K562 (cell line): ENCODE measurements at regions not wholly inside any gene's neighbourhood (a gene's known extent, or its start where the extent isn't known, plus 50 kb on each side); places are given as distances from the start of the nearest gene placed in this dataset.

ENCODE experiments used
- ATAC-seq: fragments of 200-7000 bp; cut with Tn5 transposase; 3 replicates; pipeline ENCODE4 v1.9.1; 2020; ENCODE audit warnings: moderate library complexity
- BruUV-seq: library from RNA; stranded (reverse); fragments of 400-500 nt; replicated peaks from 2 replicates; lab custom pipeline; 2021; lab: Mats Ljungman, UMichigan
- CTCF ChIA-PET: fragments of 300-600 bp; formaldehyde crosslinking; extraction: SDS; loops from one replicate; lab custom pipeline; 2021; ENCODE audit warnings: low intra/inter-chr PET ratio; lab: Yijun Ruan, JAX
- POLR2A ChIA-PET: fragments of 300-600, 350-650 bp; sonication (Branson Sonifier 250); formaldehyde crosslinking; extraction: SDS; loops from one replicate; lab custom pipeline; 2021; ENCODE audit warnings: antibody characterized with exemption, inconsistent platforms; lab: Yijun Ruan, JAX
- DNase-seq, 4 experiments: peaks; one replicate each; pipeline versions ENCODE4 v3.0.0 to v3.0.0-alpha.2; 2011 to 2018; ENCODE audit warnings: low spot score in 3 of 4, mixed read lengths in 3 of 4; ENCODE audit errors: extremely low read depth in 1 of 4
- FAIRE-seq: peaks from 2 replicates; lab custom pipeline; 2011; peaks lifted over from hg19 to GRCh38; lab: Jason Lieb, UNC
- H2AFZ ChIP-seq: 2 replicates; pipeline ENCODE4 v1.6.0; 2011; ENCODE audit warnings: low read depth, low read length, control low read depth, inconsistent platforms
- H3K27ac ChIP-seq: fragments of 200-600 bp; 3 replicates; pipeline ENCODE4 v1.8.0; 2011; ENCODE audit warnings: low read depth, mild to moderate bottlenecking, control low read depth, inconsistent platforms, low read length, moderate library complexity, mixed read lengths; ENCODE audit errors: extremely low read depth
- H3K27me3 ChIP-seq, 2 experiments: fragments of 300-600 bp in 1 of 2; 2 replicates in 1 of 2; 3 replicates in 1 of 2; pipeline versions ENCODE4 v1.6.0 to v1.8.0; 2011; ENCODE audit warnings: inconsistent platforms in 2 of 2, low read length in 2 of 2, mild to moderate bottlenecking in 1 of 2, mixed read lengths in 1 of 2, moderate library complexity in 1 of 2; ENCODE audit not compliant: control insufficient read depth in 2 of 2, insufficient read depth in 2 of 2
- H3K36me3 ChIP-seq: fragments of 300-600 bp; 3 replicates; pipeline ENCODE4 v1.8.0; 2011; ENCODE audit warnings: mild to moderate bottlenecking, low read length, inconsistent platforms; ENCODE audit not compliant: control insufficient read depth, insufficient read depth
- H3K4me1 ChIP-seq, 2 experiments: fragments of 200-600 bp in 1 of 2; replicated peaks in 1 of 2; 2 replicates in 1 of 2; 3 replicates in 1 of 2; pipeline versions ENCODE4 v1.5.1 to v1.8.0; 2011; ENCODE audit warnings: inconsistent platforms in 2 of 2, low read length in 2 of 2, mild to moderate bottlenecking in 1 of 2, mixed read lengths in 1 of 2, moderate library complexity in 1 of 2; ENCODE audit not compliant: control insufficient read depth in 2 of 2, insufficient read depth in 2 of 2
- H3K4me2 ChIP-seq: 2 replicates; pipeline ENCODE4 v1.6.1; 2011; ENCODE audit warnings: low read length, control low read depth, inconsistent platforms, mixed read lengths; ENCODE audit not compliant: insufficient read depth
- H3K4me3 ChIP-seq: fragments of 200-600 bp; sonication (generic), shearing (Covaris generic); 2 replicates; pipeline ENCODE4 v1.5.1; 2016; ENCODE audit warnings: control low read depth, inconsistent platforms
- H3K79me2 ChIP-seq: fragments of 200-600 bp; 3 replicates; pipeline ENCODE4 v1.8.0; 2011; ENCODE audit warnings: low read length, inconsistent platforms; ENCODE audit not compliant: control insufficient read depth, insufficient read depth
- H3K9ac ChIP-seq, 2 experiments: 2 replicates each; pipeline versions ENCODE4 v1.6.0 to v1.6.1; 2011; ENCODE audit warnings: low read depth in 2 of 2, low read length in 2 of 2, control low read depth in 1 of 2, inconsistent platforms in 1 of 2, mild to moderate bottlenecking in 1 of 2, mixed read lengths in 1 of 2; ENCODE audit not compliant: insufficient read depth in 1 of 2
- H3K9me1 ChIP-seq: one replicate; pipeline ENCODE4 v1.6.0; 2011; ENCODE audit warnings: inconsistent platforms, mild to moderate bottlenecking, low read length, moderate library complexity; ENCODE audit not compliant: control insufficient read depth, insufficient read depth
- H3K9me3 ChIP-seq: replicated peaks from 2 replicates; pipeline ENCODE4 v1.5.1; 2011; ENCODE audit warnings: low read depth, low read length, inconsistent platforms; ENCODE audit not compliant: control insufficient read depth, insufficient read depth
- H4K20me1 ChIP-seq: replicated peaks from 2 replicates; pipeline ENCODE4 v1.6.1; 2011; ENCODE audit warnings: low read length, inconsistent platforms, mixed read lengths; ENCODE audit not compliant: control insufficient read depth, insufficient read depth
- BRF1 ChIP-seq: IDR thresholded peaks from 3 replicates; pipeline ENCODE4 v1.6.1; 2011; ENCODE audit warnings: borderline replicate concordance, mild to moderate bottlenecking; ENCODE audit not compliant: insufficient read length; ENCODE audit errors: extremely low read depth
- ILF3 ChIP-seq: fragments of 450-650 bp; IDR thresholded peaks from 2 replicates; pipeline ENCODE4 v1.6.1; 2018; ENCODE audit warnings: antibody characterized with exemption, mild to moderate bottlenecking, moderate library complexity, borderline replicate concordance
- MYBL2 ChIP-seq, 2 experiments: fragments of 450-650 bp in 1 of 2; sonication (generic) in 1 of 2; formaldehyde crosslinking in 1 of 2; IDR thresholded peaks; 2 replicates each; pipeline versions ENCODE4 v1.6.1 to v1.8.1; 2017 to 2022; ENCODE audit warnings: borderline replicate concordance in 1 of 2, inconsistent platforms in 1 of 2, low read depth in 1 of 2, mild to moderate bottlenecking in 1 of 2, missing genetic modification reagents in 1 of 2, moderate library complexity in 1 of 2
- MYNN ChIP-seq, 2 experiments: sonication (generic); formaldehyde crosslinking in 1 of 2; IDR thresholded peaks; 2 replicates each; pipeline versions ENCODE4 v1.5.0 to v1.6.1; 2016 to 2020; ENCODE audit warnings: antibody characterized with exemption in 1 of 2, missing genetic modification reagents in 1 of 2
- POLR3A ChIP-seq: IDR thresholded peaks from 2 replicates; pipeline ENCODE4 v1.6.1; 2011; ENCODE audit warnings: borderline replicate concordance, mild to moderate bottlenecking, moderate library complexity; ENCODE audit not compliant: insufficient read length, insufficient read depth; ENCODE audit errors: extremely low read depth
- PTRF ChIP-seq: fragments of 450-650 bp; IDR thresholded peaks from 2 replicates; pipeline ENCODE4 v1.6.1; 2016; ENCODE audit warnings: mild to moderate bottlenecking, missing genetic modification characterization, missing compliant biosample characterization
- ZFX ChIP-seq: sonication (generic); formaldehyde crosslinking; IDR thresholded peaks from 2 replicates; pipeline ENCODE4 v1.8.0; 2022; ENCODE audit warnings: mild to moderate bottlenecking, missing genetic modification reagents, moderate library complexity
- ZNF324 ChIP-seq: fragments of 250-450 bp; sonication (Bioruptor Pico); IDR thresholded peaks from 2 replicates; pipeline ENCODE4 v1.4.0; 2020; ENCODE audit warnings: mild to moderate bottlenecking
- ZNF79 ChIP-seq: fragments of 250-450 bp; sonication (Bioruptor Pico); IDR thresholded peaks from 2 replicates; pipeline ENCODE4 v1.4.0; 2020; ENCODE audit warnings: low read depth, mild to moderate bottlenecking, moderate library complexity
- WGBS: fragments of 100-300 bp; shearing (Covaris generic); methylation state at CpG from one replicate; pipeline ENCODE4 v1.1.6; 2016; ENCODE audit warnings: low coverage, mixed read lengths; ENCODE audit not compliant: insufficient coverage; ENCODE audit errors: missing lambda C conversion rate; 5-methylcytosine and 5-hydroxymethylcytosine counted together
- in situ Hi-C: fragments of 300-500 bp; cut with MboI; formaldehyde crosslinking; loops from 4 replicates; pipeline ENCODE4 v1.15.0; 2018; ENCODE audit warnings: inconsistent platforms, mixed read lengths
- intact Hi-C: fragments of 100-400 bp; cut with micrococcal nuclease; formaldehyde crosslinking; loops from 2 replicates; pipeline ENCODE4 v1.14.2; 2022
- TF ChIP-seq, protein P1 (sequence below), 2 experiments: IDR thresholded peaks in 1 of 2; conservative IDR thresholded peaks in 1 of 2; 2 replicates each; pipeline ENCODE4 v1.6.1; 2016; ENCODE audit warnings: low read depth in 2 of 2, mild to moderate bottlenecking in 1 of 2, missing compliant biosample characterization in 1 of 2, missing genetic modification characterization in 1 of 2, moderate library complexity in 1 of 2
- TF ChIP-seq, protein P2 (sequence below): fragments of 250-450 bp; sonication (Bioruptor Pico); IDR thresholded peaks from 2 replicates; pipeline ENCODE4 v1.8.0; 2021; ENCODE audit warnings: moderate library complexity, mild to moderate bottlenecking, inconsistent platforms
- TF ChIP-seq, protein P3 (sequence below): sonication (generic); formaldehyde crosslinking; IDR thresholded peaks from 2 replicates; pipeline ENCODE4 v1.8.0; 2023; ENCODE audit warnings: mild to moderate bottlenecking, missing genetic modification reagents
- TF ChIP-seq, protein P4 (sequence below): fragments of 250-450 bp; sonication (Bioruptor Pico); IDR thresholded peaks from 2 replicates; pipeline ENCODE4 v1.4.0; 2020

DNA sequence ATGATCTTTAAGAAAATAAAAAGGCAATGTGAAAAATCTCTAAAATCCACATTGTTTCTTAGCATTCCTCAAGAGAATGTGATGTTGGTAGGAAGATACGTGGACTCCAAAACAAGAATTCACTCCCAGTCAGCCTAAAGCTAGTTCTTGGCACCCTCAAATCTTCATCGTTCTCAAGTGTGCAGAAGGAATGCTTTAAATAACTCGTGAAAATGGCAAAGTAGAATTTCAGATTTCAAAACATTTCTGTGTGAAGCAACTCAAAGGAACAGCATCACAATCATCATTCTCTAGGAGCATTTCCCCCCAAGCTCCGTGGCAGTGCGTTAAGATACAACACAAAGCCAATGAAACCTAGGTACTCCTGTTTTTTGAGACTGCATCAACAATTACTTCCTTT lies 185.1 kb upstream of the DMAC1 start (continued):
- TF ChIP-seq, protein P1, sequence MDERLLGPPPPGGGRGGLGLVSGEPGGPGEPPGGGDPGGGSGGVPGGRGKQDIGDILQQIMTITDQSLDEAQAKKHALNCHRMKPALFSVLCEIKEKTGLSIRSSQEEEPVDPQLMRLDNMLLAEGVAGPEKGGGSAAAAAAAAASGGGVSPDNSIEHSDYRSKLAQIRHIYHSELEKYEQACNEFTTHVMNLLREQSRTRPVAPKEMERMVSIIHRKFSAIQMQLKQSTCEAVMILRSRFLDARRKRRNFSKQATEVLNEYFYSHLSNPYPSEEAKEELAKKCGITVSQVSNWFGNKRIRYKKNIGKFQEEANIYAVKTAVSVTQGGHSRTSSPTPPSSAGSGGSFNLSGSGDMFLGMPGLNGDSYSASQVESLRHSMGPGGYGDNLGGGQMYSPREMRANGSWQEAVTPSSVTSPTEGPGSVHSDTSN (CRISPR knock-in tag; IDR thresholded peaks at IDR 0.05; ENCODE audit: low read depth), result no peak
- TF ChIP-seq, protein P1 (tag; conservative IDR thresholded peaks at IDR 0.05; ENCODE audit: low read depth), result no peak
- TF ChIP-seq, all 486 proteins: peak for 0

DNA sequence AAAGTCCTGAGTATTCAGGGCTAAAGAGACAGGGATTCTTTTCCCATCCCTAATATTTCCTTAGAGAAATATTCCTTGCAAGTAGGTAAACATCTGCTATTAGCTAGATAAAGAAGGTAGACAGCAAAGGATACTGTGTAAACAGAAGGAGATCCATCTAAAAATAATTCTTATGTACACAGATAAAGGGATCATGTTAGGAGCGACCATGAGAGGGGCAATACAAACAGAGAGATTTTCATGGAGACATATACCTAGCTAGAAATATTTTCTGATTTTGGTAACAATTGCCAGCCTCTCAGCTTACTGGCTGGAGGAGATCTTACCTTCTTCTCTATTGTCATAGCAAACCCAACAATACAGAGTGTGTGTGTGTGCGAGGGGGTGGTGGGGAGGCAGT lies 184.6 kb upstream of the DMAC1 start:
- no peaks in the 10 kb centered on the region for H3K36me3 ChIP-seq
- no peaks in the 10 kb centered on the region for H3K9me3 ChIP-seq
- FAIRE-seq (no peak), ATAC-seq (no peak), DNase-seq (no peak)
- H2AFZ ChIP-seq, result no peak overlapping the region
- H3K9me1 ChIP-seq, result no peaks in the 10 kb centered on the region
- BruUV-seq, result no TSS peak
- no peak overlapping the region for H3K4me3 ChIP-seq
- intact Hi-C loops (no loop called here), in situ Hi-C loops (no loop called here)
- ChIA-PET POLR2A (no interaction called here), CTCF (no interaction called here)
- H4K20me1 ChIP-seq, result no peaks in the 10 kb centered on the region
- H3K4me2 ChIP-seq, result no peak overlapping the region
- H3K27ac ChIP-seq, result no peak overlapping the region
- 0% methylated on average over 2 of the region's 2 CpGs for WGBS
- no peaks in the 10 kb centered on the region for H3K27me3 ChIP-seq
- no peaks in the 10 kb centered on the region for H3K4me1 ChIP-seq
- no peaks in the 10 kb centered on the region for H3K79me2 ChIP-seq
- no peak overlapping the region for H3K9ac ChIP-seq
- TF ChIP-seq, protein P2, sequence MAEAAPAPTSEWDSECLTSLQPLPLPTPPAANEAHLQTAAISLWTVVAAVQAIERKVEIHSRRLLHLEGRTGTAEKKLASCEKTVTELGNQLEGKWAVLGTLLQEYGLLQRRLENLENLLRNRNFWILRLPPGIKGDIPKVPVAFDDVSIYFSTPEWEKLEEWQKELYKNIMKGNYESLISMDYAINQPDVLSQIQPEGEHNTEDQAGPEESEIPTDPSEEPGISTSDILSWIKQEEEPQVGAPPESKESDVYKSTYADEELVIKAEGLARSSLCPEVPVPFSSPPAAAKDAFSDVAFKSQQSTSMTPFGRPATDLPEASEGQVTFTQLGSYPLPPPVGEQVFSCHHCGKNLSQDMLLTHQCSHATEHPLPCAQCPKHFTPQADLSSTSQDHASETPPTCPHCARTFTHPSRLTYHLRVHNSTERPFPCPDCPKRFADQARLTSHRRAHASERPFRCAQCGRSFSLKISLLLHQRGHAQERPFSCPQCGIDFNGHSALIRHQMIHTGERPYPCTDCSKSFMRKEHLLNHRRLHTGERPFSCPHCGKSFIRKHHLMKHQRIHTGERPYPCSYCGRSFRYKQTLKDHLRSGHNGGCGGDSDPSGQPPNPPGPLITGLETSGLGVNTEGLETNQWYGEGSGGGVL (CRISPR knock-in tag), result no peak
- no peak for TF ChIP-seq ZNF324 (CRISPR knock-in tag)
- no peak for TF ChIP-seq PTRF (tag)
- no peak for TF ChIP-seq MYBL2 (IDR thresholded peaks at IDR 0.05; ENCODE audit: low read depth)
- TF ChIP-seq MYBL2 (CRISPR knock-in tag; IDR thresholded peaks at IDR 0.05; ENCODE audit: borderline replicate concordance), result no peak
- TF ChIP-seq ILF3, result no peak
- no peak for TF ChIP-seq POLR3A
- TF ChIP-seq BRF1, result no peak
- TF ChIP-seq, protein P3, sequence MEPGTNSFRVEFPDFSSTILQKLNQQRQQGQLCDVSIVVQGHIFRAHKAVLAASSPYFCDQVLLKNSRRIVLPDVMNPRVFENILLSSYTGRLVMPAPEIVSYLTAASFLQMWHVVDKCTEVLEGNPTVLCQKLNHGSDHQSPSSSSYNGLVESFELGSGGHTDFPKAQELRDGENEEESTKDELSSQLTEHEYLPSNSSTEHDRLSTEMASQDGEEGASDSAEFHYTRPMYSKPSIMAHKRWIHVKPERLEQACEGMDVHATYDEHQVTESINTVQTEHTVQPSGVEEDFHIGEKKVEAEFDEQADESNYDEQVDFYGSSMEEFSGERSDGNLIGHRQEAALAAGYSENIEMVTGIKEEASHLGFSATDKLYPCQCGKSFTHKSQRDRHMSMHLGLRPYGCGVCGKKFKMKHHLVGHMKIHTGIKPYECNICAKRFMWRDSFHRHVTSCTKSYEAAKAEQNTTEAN (CRISPR knock-in tag), result no peak
- TF ChIP-seq MYNN (IDR thresholded peaks at IDR 0.05), result no peak
- no peak for TF ChIP-seq MYNN (CRISPR knock-in tag; IDR thresholded peaks at IDR 0.05)
- TF ChIP-seq, protein P4, sequence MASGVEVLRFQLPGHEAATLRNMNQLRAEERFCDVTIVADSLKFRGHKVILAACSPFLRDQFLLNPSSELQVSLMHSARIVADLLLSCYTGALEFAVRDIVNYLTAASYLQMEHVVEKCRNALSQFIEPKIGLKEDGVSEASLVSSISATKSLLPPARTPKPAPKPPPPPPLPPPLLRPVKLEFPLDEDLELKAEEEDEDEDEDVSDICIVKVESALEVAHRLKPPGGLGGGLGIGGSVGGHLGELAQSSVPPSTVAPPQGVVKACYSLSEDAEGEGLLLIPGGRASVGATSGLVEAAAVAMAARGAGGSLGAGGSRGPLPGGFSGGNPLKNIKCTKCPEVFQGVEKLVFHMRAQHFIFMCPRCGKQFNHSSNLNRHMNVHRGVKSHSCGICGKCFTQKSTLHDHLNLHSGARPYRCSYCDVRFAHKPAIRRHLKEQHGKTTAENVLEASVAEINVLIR (CRISPR knock-in tag), result no peak
- no peak for TF ChIP-seq ZFX (CRISPR knock-in tag)
- TF ChIP-seq ZNF79 (CRISPR knock-in tag), result no peak
